ENCODE measurements at regions not wholly inside any gene's neighbourhood (a gene's known extent, or its start where the extent isn't known, plus 50 kb on each side); places are given as distances from the start of the nearest gene placed in this dataset.

DNA sequence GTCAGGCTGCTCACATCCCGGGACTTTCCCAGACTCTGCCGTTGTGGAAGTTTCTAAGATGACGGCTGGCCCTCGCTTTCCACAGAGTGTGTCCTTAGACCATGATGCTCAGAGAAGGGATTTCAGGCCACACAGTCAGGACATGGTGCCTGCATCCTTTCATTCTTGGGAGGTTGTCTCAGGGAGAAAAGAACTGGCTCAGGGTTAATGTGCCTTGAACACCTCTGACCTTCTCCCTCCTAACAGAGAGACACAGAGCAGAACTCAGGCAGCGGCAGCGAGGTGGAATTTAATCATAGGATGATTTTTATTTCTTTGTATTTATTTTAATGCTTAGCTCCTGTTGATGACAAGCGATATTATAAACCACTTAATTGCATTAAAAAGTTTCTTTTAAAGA is 96.9 kb upstream of the ATP2B2 start:
- TF ChIP-seq, protein P1, sequence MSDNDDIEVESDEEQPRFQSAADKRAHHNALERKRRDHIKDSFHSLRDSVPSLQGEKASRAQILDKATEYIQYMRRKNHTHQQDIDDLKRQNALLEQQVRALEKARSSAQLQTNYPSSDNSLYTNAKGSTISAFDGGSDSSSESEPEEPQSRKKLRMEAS (IDR thresholded peaks at IDR 0.05) = no peak
- TF ChIP-seq TCF12 (IDR thresholded peaks at IDR 0.05; ENCODE audit: low read depth) = no peak
- no peak for TF ChIP-seq TEAD4 (IDR thresholded peaks at IDR 0.05)
- TF ChIP-seq NFIC (IDR thresholded peaks at IDR 0.05) = no peak
- no peak for TF ChIP-seq YY1 (IDR thresholded peaks at IDR 0.05; ENCODE audit: low read depth)
- TF ChIP-seq, protein P2, sequence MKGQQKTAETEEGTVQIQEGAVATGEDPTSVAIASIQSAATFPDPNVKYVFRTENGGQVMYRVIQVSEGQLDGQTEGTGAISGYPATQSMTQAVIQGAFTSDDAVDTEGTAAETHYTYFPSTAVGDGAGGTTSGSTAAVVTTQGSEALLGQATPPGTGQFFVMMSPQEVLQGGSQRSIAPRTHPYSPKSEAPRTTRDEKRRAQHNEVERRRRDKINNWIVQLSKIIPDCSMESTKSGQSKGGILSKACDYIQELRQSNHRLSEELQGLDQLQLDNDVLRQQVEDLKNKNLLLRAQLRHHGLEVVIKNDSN (IDR thresholded peaks at IDR 0.05) = no peak
- no peak for TF ChIP-seq RAD21 (IDR thresholded peaks at IDR 0.05; ENCODE audit: low read depth)
- TF ChIP-seq FOXM1 (IDR thresholded peaks at IDR 0.05; ENCODE audit: borderline replicate concordance, low read depth) = no peak
- TF ChIP-seq TAF1 (IDR thresholded peaks at IDR 0.05; ENCODE audit: low read depth) = no peak
- TF ChIP-seq CEBPB (IDR thresholded peaks at IDR 0.05) = no peak
- TF ChIP-seq CREB1 (IDR thresholded peaks at IDR 0.05; ENCODE audit: low read depth) = no peak
- TF ChIP-seq, protein P3, sequence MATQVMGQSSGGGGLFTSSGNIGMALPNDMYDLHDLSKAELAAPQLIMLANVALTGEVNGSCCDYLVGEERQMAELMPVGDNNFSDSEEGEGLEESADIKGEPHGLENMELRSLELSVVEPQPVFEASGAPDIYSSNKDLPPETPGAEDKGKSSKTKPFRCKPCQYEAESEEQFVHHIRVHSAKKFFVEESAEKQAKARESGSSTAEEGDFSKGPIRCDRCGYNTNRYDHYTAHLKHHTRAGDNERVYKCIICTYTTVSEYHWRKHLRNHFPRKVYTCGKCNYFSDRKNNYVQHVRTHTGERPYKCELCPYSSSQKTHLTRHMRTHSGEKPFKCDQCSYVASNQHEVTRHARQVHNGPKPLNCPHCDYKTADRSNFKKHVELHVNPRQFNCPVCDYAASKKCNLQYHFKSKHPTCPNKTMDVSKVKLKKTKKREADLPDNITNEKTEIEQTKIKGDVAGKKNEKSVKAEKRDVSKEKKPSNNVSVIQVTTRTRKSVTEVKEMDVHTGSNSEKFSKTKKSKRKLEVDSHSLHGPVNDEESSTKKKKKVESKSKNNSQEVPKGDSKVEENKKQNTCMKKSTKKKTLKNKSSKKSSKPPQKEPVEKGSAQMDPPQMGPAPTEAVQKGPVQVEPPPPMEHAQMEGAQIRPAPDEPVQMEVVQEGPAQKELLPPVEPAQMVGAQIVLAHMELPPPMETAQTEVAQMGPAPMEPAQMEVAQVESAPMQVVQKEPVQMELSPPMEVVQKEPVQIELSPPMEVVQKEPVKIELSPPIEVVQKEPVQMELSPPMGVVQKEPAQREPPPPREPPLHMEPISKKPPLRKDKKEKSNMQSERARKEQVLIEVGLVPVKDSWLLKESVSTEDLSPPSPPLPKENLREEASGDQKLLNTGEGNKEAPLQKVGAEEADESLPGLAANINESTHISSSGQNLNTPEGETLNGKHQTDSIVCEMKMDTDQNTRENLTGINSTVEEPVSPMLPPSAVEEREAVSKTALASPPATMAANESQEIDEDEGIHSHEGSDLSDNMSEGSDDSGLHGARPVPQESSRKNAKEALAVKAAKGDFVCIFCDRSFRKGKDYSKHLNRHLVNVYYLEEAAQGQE (IDR thresholded peaks at IDR 0.05; ENCODE audit: low read depth) = no peak
- no peak for TF ChIP-seq EGR1 (IDR thresholded peaks at IDR 0.05)
- TF ChIP-seq EP300 (IDR thresholded peaks at IDR 0.05; ENCODE audit: borderline replicate concordance) = no peak
- TF ChIP-seq ZBTB7A (IDR thresholded peaks at IDR 0.05; ENCODE audit: low read depth) = no peak

DNA sequence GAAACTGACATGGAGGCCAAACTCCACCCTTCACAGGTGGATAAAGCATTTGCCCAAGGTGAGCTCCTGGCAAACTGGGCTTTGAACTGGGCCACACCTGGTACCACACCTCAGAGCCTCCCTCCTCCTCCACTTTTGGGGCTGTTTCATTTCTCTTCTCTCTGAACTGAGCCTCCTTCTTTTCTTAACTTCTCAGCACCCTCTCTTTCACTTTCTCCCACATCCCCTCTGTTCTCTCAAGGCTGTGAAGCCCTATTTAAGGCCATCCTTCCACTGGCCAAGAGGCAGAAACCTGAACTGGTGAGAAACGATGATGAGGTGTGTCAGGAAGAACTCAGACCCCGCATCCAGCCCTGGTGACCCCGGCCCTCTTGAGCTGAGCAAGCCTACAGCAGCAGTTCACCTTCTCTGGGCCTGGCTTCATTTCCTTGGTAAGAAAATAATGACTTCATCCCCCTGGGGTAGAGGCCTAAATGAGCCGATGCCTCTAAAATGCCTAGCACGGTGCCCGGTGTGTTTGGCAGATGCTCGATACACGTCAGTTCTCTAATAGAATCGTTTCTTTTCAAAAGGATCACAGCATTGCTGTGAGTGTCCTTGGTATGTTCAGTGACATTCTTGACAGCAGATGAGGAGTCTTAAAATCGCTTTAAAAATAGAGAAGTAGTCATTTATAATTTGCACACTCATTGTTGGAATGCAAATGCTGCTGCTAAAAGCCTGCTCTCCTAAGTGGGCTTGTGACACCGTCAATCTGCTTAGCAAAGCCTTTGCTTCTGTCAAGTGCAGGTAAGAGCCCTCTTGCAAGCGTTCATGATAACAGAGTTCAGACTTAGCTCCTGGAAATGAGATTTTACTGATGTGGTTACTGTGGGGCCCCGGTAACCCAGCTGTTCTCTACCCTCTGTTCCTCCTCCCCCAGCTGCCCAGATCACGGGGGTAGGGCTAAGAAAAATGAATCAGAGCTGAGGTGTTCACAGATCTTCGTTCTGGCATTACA is 97.7 kb upstream of the ATP2B2 start:
- TF ChIP-seq, protein P1 (IDR thresholded peaks at IDR 0.05) = no peak
- TF ChIP-seq RAD21 (IDR thresholded peaks at IDR 0.05; ENCODE audit: low read depth) = no peak
- TF ChIP-seq, protein P3 (IDR thresholded peaks at IDR 0.05; ENCODE audit: low read depth) = no peak
- TF ChIP-seq ZBTB7A (IDR thresholded peaks at IDR 0.05; ENCODE audit: low read depth) = no peak
- no peak for TF ChIP-seq EP300 (IDR thresholded peaks at IDR 0.05; ENCODE audit: borderline replicate concordance)

DNA sequence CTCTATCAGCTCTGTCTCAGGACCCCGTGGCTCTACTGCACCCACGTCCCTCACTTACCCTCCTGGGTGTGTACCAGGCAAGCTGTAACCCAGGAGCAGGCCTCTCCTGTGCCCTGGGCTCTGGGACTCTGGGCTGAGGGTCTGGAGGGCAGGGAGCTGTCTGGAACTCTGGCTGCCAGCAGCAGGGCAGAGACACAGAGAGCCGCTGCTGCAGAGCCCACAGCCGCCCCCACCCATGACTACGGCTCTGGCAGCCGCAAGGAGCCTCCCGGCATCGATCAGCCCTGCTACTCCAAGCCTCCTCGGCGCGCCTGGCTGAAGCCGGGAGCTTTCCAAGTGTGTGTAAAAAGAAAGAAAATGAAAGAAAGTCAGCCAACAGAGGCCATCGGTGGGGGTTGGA is 103.7 kb upstream of the ATP2B2 start:
- TF ChIP-seq EGR1 (IDR thresholded peaks at IDR 0.05) (no peak), NFIC (IDR thresholded peaks at IDR 0.05) (no peak), CEBPB (IDR thresholded peaks at IDR 0.05) (no peak), RAD21 (IDR thresholded peaks at IDR 0.05; ENCODE audit: low read depth) (no peak), TCF12 (IDR thresholded peaks at IDR 0.05; ENCODE audit: low read depth) (no peak), TEAD4 (IDR thresholded peaks at IDR 0.05) (no peak), EP300 (IDR thresholded peaks at IDR 0.05; ENCODE audit: borderline replicate concordance) (no peak), YY1 (IDR thresholded peaks at IDR 0.05; ENCODE audit: low read depth) (no peak), FOXM1 (IDR thresholded peaks at IDR 0.05; ENCODE audit: borderline replicate concordance, low read depth) (no peak), TAF1 (IDR thresholded peaks at IDR 0.05; ENCODE audit: low read depth) (no peak), CREB1 (IDR thresholded peaks at IDR 0.05; ENCODE audit: low read depth) (no peak), ZBTB7A (IDR thresholded peaks at IDR 0.05; ENCODE audit: low read depth) (no peak)
- TF ChIP-seq, protein P1 (IDR thresholded peaks at IDR 0.05) = no peak
- TF ChIP-seq, protein P3 (IDR thresholded peaks at IDR 0.05; ENCODE audit: low read depth) = no peak
- TF ChIP-seq, protein P2 (IDR thresholded peaks at IDR 0.05) = no peak

DNA sequence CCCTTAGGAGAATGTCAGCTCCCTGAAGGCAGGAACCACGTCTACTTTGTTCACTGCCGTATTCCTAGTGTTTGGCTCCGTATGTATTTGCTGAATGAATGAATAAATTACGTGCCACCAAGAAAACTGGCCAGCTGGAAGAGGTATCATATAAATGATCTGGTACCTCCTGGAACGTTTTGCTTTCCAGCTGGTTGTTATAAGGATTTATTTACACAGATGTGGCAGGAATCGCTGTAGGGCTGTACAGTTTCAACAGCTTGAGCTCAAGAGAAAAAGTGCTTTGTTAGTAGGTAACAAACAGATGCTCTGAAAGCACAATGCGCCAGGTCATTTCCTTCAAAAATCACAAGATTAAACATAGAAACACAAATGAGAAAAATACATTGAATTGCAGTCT is 108.8 kb upstream of the ATP2B2 start:
- no peak for TF ChIP-seq TAF1 (IDR thresholded peaks at IDR 0.05; ENCODE audit: low read depth)
- TF ChIP-seq CEBPB (IDR thresholded peaks at IDR 0.05) = no peak
